ENCODE measurements at regions not wholly inside any gene's neighbourhood (a gene's known extent, or its start where the extent isn't known, plus 50 kb on each side); places are given as distances from the start of the nearest gene placed in this dataset.

DNA sequence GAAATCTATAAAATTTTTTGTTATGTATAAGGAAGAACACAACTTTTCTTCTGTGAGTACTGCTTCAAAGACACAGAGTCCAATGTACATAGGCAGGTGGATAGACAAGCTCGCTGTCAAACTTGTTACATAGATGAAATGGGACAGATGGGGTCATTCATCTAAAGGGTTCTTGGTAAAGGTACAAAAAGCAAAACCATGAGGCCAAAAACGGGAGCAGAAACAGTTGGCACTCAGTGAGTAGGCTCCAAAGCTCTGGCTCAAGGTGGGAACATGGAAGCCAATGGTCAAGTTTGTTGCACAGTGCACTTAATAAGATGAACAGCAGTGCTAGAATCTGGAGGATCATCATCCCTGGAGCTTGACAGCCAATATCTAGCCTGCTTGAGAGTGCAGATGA, 979.0 kb upstream of the EEF2KMT start:
- no peak for DNase-seq (ENCODE audit: low read depth, low spot score)
- no peak overlapping the region for H3K27ac ChIP-seq

- DNase-seq (ENCODE audit: low read depth, low spot score): no peak
- H3K27ac ChIP-seq: no peak overlapping the region
Observed at GRCh38 chr16:6068063-6068462, 970.5 kb upstream of the EEF2KMT start.

DNA sequence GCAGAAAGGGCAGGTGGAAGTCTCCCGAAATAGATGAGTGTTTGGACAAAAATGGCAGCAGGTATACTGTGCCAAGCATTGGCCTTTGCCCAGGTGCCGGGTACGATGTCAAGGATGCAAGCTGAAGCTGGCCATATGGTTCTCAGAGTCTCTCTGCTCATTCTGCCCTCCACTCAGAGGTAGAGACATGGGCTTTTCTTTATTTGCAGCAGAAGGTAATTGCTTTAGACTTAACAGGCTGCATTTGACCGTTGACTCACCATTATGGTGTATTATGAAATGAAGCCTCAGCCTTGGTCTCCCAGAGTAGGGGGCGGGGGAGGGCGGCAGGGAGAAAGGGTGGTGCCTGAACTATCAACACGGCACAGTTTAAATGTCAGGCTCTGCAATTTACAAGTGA, 969.1 kb upstream of the EEF2KMT start:
- no peak overlapping the region for H3K27ac ChIP-seq
- DNase-seq (ENCODE audit: low read depth, low spot score): no peak

DNA sequence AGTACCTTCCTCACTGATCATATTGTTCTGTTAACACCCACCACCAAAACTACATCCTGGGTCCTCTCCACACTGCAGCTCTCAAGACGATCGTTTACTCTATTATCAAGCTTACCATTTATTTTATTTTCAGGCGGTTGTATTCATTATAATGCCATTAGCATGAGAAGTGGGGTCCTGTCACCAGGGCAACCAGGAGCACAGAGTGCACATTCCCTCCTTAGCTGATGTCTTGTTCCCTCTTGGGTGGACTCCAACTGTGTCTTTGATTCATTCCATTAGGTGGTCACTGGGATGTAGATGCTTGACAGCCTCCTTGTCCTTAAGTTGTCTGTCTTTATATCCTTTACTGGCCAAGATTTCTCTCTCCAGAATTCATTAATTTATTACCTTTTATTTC, 965.9 kb upstream of the EEF2KMT start:
- no peak for DNase-seq (ENCODE audit: low read depth, low spot score)
- no peak overlapping the region for H3K27ac ChIP-seq

- H3K27ac ChIP-seq: no peak overlapping the region
- DNase-seq (ENCODE audit: low read depth, low spot score): no peak
Observed at GRCh38 chr16:6059671-6060070, 962.1 kb upstream of the EEF2KMT start.

DNA sequence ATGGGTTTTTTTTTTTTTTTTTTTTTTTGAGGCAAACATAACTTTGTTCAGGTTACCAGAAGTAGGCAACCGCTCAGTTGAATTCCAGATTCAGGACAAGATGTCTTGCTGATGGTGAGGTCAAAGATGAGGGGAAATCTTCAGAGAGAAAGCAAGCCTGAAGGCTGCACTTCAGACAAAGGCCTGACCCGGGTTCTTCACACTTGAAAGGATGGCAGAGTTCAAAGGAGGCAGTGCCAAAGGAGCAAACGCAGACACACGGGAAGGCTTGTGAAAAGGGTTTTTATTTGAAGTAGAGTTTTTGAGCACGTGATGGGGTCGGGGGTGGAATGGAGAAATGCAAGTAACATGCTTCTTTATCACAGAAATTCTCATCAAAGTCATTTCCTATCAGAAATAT, 960.2 kb upstream of the EEF2KMT start:
- H3K27ac ChIP-seq: no peak overlapping the region
- DNase-seq (ENCODE audit: low read depth, low spot score): no peak

- no peak overlapping the region for H3K27ac ChIP-seq
- DNase-seq (ENCODE audit: low read depth, low spot score): no peak
Observed at GRCh38 chr16:6048017-6048416, 950.4 kb upstream of the EEF2KMT start.

GRCh38 chr16:6047325-6047724, 949.7 kb upstream of the EEF2KMT start:
- H3K27ac ChIP-seq: no peak overlapping the region
- no peak for DNase-seq (ENCODE audit: low read depth, low spot score)

GRCh38 chr16:6038941-6039645, 941.5 kb upstream of the EEF2KMT start:
- DNase-seq (ENCODE audit: low read depth, low spot score): no peak
- no peak overlapping the region for H3K27ac ChIP-seq

DNA sequence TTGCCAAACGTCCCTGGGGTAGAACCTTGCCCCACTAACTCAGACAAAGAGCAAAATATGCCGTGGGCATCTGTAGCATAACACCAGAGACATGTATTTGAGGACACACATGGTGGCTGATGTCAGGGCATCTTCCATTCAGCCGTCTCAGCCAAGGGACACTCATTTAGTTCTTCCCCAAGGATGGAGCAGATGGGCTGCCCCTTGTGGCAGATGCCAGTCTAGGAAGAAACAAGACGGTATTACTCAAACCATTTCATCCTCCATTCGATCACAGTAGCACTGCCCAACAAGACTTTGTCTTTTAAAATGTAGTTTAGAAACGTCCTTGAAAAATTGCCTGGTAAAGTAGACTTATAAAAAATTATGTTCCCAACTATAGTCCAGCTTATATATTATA, 937.6 kb upstream of the EEF2KMT start:
- DNase-seq (ENCODE audit: low read depth, low spot score): no peak
- H3K27ac ChIP-seq: no peak overlapping the region

- H3K27ac ChIP-seq: no peak overlapping the region
- no peak for DNase-seq (ENCODE audit: low read depth, low spot score)
Observed at GRCh38 chr16:6034511-6034910, 936.9 kb upstream of the EEF2KMT start.

DNA sequence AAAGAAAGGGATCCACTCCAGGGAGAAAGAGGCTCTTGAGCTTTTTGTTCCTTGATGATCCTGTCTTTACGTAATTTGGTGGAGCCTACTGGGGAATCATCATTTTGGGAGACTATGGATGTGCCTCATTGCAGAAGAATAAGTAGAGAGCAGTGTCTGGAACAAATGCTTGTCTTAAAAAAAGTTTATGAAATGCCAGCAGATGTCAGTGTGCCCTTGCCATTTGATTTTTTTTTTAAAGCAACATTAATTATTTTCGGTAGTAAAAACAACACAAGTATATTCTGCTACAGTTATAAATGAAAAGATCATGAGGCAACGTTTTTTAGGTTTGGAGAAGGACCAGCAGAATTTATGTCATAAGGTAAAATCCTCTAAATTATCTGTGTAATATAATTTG, 934.8 kb upstream of the EEF2KMT start:
- DNase-seq (ENCODE audit: low read depth, low spot score): no peak
- no peak overlapping the region for H3K27ac ChIP-seq

DNA sequence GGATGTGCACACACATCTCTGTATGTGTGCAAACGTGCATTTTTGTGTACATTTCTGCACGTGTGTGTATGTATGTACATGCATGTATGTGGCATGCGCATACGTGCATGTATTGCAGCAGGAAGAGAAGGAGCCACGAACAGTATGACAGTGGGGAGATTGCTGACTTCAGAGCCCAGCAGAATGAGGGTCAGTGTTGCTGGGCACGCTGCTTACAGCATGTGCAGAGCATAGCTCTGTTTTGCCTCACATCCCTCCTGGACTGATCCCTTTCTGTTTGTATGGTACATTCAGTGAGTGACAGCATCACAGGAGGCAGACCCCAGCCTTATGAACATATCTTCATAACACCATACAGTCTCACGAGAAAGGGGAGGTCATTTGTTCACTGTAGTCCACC, 934.0 kb upstream of the EEF2KMT start:
- no peak for DNase-seq (ENCODE audit: low read depth, low spot score)
- H3K27ac ChIP-seq: no peak overlapping the region

GRCh38 chr16:6031102-6031501, 933.5 kb upstream of the EEF2KMT start:
- no peak overlapping the region for H3K27ac ChIP-seq
- no peak for DNase-seq (ENCODE audit: low read depth, low spot score)

DNA sequence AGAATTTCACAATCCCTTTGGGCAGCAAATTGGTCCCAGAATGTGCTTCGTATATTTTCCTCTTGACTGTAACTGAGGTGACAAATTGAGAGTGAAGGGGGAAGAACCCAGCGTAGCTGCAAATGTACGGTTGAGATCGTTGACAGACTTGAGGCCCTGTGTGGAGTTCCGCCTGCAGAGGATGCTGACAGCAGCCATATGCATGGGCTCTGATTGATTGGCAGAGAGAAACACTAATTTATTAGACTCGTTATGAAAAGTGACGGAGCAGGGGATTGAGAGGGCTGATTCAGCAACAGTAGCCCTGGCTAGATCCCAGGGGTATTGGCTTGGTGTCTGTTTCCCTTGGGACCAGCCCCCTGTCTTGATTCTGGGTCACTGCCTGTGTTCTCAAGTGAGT, 930.1 kb upstream of the EEF2KMT start:
- no peak for DNase-seq (ENCODE audit: low read depth, low spot score)
- H3K27ac ChIP-seq: no peak overlapping the region

GRCh38 chr16:6023449-6023848, 925.9 kb upstream of the EEF2KMT start:
- H3K27ac ChIP-seq: no peak overlapping the region
- no peak for DNase-seq (ENCODE audit: low read depth, low spot score)

- DNase-seq (ENCODE audit: low read depth, low spot score): no peak
- no peak overlapping the region for H3K27ac ChIP-seq
Observed at GRCh38 chr16:6021276-6021943, 923.8 kb upstream of the EEF2KMT start.

DNA sequence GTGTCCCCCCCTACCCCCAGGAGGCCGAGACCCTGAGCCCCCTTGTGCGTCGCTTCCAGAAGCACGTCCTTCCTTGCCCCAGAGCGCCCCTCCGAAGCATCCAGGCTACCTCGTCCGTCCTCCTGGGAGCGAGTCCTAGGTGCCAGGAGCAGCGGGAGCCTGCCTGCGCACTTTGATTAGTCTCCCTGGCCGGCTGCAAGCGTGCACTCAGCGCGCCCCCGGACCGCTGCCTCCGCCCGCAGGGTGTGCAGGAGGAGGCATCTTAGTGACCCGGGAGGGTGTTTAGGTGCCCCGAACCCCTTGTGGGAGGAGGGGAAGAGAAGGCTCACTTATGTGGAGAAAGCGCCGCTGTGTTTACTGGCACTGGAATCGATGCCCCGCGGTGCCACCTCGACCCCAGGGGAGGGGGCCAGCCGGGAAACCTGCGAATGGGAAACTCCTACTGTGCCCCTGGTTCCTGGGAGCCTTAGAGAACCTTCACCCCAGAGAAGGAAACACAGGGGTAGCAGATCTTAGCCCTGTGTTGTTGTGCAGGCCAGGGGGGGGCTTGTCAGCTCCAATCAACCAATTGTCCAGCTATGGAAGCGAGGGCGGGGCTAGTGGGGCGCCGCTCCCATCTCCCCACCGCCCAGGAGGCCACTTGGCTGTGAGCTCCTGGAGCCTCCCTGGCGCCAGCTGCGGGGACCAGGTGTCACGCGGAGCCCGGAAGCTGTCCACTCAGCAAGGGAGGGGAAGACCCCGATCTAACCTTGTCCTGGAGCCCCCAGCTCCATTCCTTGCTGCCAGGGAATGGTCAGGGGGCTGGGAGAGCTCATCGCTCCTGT, 922.8 kb upstream of the EEF2KMT start:
- no peak for DNase-seq (ENCODE audit: low read depth, low spot score)

GRCh38 chr16:6019490-6019991, 921.9 kb upstream of the EEF2KMT start:
- H3K27ac ChIP-seq: no peak overlapping the region
- no peak for DNase-seq (ENCODE audit: low read depth, low spot score)

More for the DNA sequence above, 922.8 kb upstream of the EEF2KMT start:
- no peak overlapping the region for H3K27ac ChIP-seq

GRCh38 chr16:6018848-6019489, 921.4 kb upstream of the EEF2KMT start:
- no peak for DNase-seq (ENCODE audit: low read depth, low spot score)
- H3K27ac ChIP-seq: no peak overlapping the region
